GM21367 (cell line): ENCODE measurements at regions not wholly inside any gene's neighbourhood (a gene's known extent, or its start where the extent isn't known, plus 50 kb on each side); places are given as distances from the start of the nearest gene placed in this dataset.

ENCODE experiments used
- ATAC-seq: cut with Tn5 transposase; IDR thresholded peaks from one replicate; pipeline ENCODE4 v1.9.1; 2021; ENCODE audit not compliant: unreplicated experiment

GRCh38 chr12:40172879-40173278 is 51.9 kb upstream of the LRRK2 start:
- no peak for ATAC-seq

- ATAC-seq = no peak
Measured at GRCh38 chr12:40171501-40171900, 53.3 kb upstream of the LRRK2 start.

- ATAC-seq = no peak
Measured at GRCh38 chr12:40171066-40171465, 53.7 kb upstream of the LRRK2 start.

- no peak for ATAC-seq
Measured at GRCh38 chr12:40170593-40170992, 54.2 kb upstream of the LRRK2 start.

- ATAC-seq = peak; percentile 96
Measured at GRCh38 chr12:40168868-40169267, 55.9 kb upstream of the LRRK2 start.

- ATAC-seq = peak; percentile 18
Measured at GRCh38 chr12:40168419-40168818, 56.4 kb upstream of the LRRK2 start.

GRCh38 chr12:40168001-40168400 is 56.8 kb upstream of the LRRK2 start:
- peak; percentile 64 for ATAC-seq

- no peak for ATAC-seq
Measured at GRCh38 chr12:40165179-40165578, 59.3 kb upstream of the SLC2A13 start.

GRCh38 chr12:40164034-40164433 is 58.2 kb upstream of the SLC2A13 start:
- no peak for ATAC-seq

- no peak for ATAC-seq
Measured at GRCh38 chr12:40162033-40162432, 56.2 kb upstream of the SLC2A13 start.

GRCh38 chr12:40158592-40159111 is 52.8 kb upstream of the SLC2A13 start:
- no peak for ATAC-seq

GRCh38 chr12:40157336-40157735 is 51.5 kb upstream of the SLC2A13 start:
- no peak for ATAC-seq

GRCh38 chr12:40156021-40156764 is 50.3 kb upstream of the SLC2A13 start:
- no peak for ATAC-seq
